ENCODE measurements at regions not wholly inside any gene's neighbourhood (a gene's known extent, or its start where the extent isn't known, plus 50 kb on each side); places are given as distances from the start of the nearest gene placed in this dataset.

DNA sequence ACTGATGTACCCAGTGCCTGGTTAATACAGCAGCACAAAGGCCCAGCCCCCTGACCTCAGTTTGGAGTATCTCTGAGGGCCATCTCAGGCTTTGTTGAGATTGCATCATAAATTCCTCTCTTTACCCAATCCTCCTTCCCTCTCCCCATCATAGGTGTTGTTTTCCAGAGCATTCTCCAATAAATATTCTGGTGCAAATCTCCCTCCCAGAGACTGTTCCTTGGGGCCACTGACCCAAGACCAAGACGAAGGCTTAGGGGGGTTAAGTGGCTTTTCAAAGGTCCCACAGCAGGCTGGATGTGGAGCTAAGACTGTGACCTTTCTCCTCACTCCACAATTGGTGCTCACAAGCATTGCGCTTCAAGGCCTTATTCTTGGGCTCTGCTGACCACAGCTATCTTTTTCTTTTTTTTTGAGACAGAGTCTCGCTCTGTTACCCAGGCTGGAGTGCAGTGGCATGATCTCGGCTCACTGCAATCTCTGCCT lies 72.4 kb upstream of the ZMYND8 start:
- Mint-ChIP-seq H3K27me3 (ENCODE audit: insufficient read depth, low read depth) (peaks cover 2% of the 10 kb centered on the region), H3K4me1 (peaks cover 3% of the 10 kb centered on the region)
- H3K4me1 ChIP-seq, result no peaks in the 10 kb centered on the region

DNA sequence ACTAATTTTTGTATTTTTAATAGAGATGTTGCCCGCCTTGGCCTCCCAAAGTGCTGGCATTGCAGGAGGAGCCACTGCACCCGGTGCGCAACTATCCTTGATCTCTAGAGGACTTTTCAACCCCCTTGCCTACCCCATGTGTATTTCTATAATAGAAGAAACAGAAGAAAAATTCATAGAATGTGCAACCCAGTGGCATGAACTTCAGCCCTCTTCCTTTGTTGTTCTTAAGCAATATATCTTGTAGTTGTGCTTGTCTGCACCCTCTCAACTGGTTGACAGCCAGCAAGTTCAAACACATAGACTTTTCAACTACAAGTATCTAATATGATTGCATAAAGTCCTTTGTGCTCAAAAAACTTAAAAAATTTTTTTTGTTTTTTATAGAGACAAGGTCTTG lies 72.3 kb upstream of the NCOA3 start:
- peaks cover 3% of the 10 kb centered on the region for H3K4me1 Mint-ChIP-seq
- H3K4me3 Mint-ChIP-seq, result no peak overlapping the region
- Histone ChIP-seq H3K9ac (no peak overlapping the region), H3K36me3 (no peaks in the 10 kb centered on the region), H3K4me1 (no peaks in the 10 kb centered on the region), H2AFZ (replicated peaks) (no peak overlapping the region), H3K27ac (no peak overlapping the region), H3K4me3 (no peak overlapping the region), H3F3A (ENCODE audit: low read depth) (no peaks in the 10 kb centered on the region), H3K79me2 (ENCODE audit: low read depth) (no peaks in the 10 kb centered on the region), H4K20me1 (ENCODE audit: low read depth) (no peaks in the 10 kb centered on the region), H3K9me3 (ENCODE audit: low read depth) (peaks cover 8% of the 10 kb centered on the region), H3K27me3 (no peaks in the 10 kb centered on the region), H3K4me2 (no peak overlapping the region)
- peaks cover 2% of the 10 kb centered on the region for H3K27me3 Mint-ChIP-seq (ENCODE audit: insufficient read depth, low read depth)
- H3K9me3 Mint-ChIP-seq, result peaks cover 22% of the 10 kb centered on the region
- DNase-seq (ENCODE audit: low spot score), result no peak
- no peak for TF ChIP-seq CTCF (IDR thresholded peaks at IDR 0.05)
- TF ChIP-seq EZH2phosphoT487 (IDR thresholded peaks at IDR 0.05), result no peak
- no peak for TF ChIP-seq EZH2 (IDR thresholded peaks at IDR 0.05)
- no peak overlapping the region for H3K27ac Mint-ChIP-seq
- peaks cover 2% of the 10 kb centered on the region for H3K36me3 Mint-ChIP-seq

More for the DNA sequence above, 72.4 kb upstream of the ZMYND8 start:
- Histone ChIP-seq H3K4me3 (no peak overlapping the region), H3F3A (ENCODE audit: low read depth) (no peaks in the 10 kb centered on the region), H3K27ac (no peak overlapping the region), H3K27me3 (no peaks in the 10 kb centered on the region), H3K36me3 (no peaks in the 10 kb centered on the region), H3K4me2 (no peak overlapping the region), H4K20me1 (ENCODE audit: low read depth) (no peaks in the 10 kb centered on the region), H3K9me3 (ENCODE audit: low read depth) (peaks cover 8% of the 10 kb centered on the region), H3K9ac (no peak overlapping the region), H3K79me2 (ENCODE audit: low read depth) (no peaks in the 10 kb centered on the region), H2AFZ (replicated peaks) (peak overlapping the region; percentile 34)
- no peak for DNase-seq (ENCODE audit: low spot score)
- no peak overlapping the region for H3K4me3 Mint-ChIP-seq
- H3K27ac Mint-ChIP-seq, result no peak overlapping the region
- TF ChIP-seq CTCF (IDR thresholded peaks at IDR 0.05) (no peak), EZH2phosphoT487 (IDR thresholded peaks at IDR 0.05) (no peak), EZH2 (IDR thresholded peaks at IDR 0.05) (no peak)
- H3K9me3 Mint-ChIP-seq, result peaks cover 22% of the 10 kb centered on the region
- H3K36me3 Mint-ChIP-seq, result peaks cover 2% of the 10 kb centered on the region

GRCh38 chr20:47430862-47431588 lies 70.7 kb upstream of the NCOA3 start:
- Mint-ChIP-seq H3K27me3 (ENCODE audit: insufficient read depth, low read depth) (peaks cover 2% of the 10 kb centered on the region), H3K4me1 (peaks cover 3% of the 10 kb centered on the region), H3K9me3 (peaks cover 22% of the 10 kb centered on the region), H3K27ac (no peak overlapping the region), H3K36me3 (peaks cover 2% of the 10 kb centered on the region), H3K4me3 (no peak overlapping the region)
- Histone ChIP-seq H2AFZ (replicated peaks) (no peak overlapping the region), H3K4me3 (no peak overlapping the region), H3K27me3 (no peaks in the 10 kb centered on the region), H4K20me1 (ENCODE audit: low read depth) (no peaks in the 10 kb centered on the region), H3K4me1 (no peaks in the 10 kb centered on the region), H3K9me3 (ENCODE audit: low read depth) (peaks cover 8% of the 10 kb centered on the region), H3K9ac (no peak overlapping the region), H3K4me2 (no peak overlapping the region), H3K79me2 (ENCODE audit: low read depth) (no peaks in the 10 kb centered on the region), H3F3A (ENCODE audit: low read depth) (no peaks in the 10 kb centered on the region), H3K36me3 (no peaks in the 10 kb centered on the region), H3K27ac (no peak overlapping the region)
- DNase-seq (ENCODE audit: low spot score), result no peak
- TF ChIP-seq CTCF (IDR thresholded peaks at IDR 0.05) (no peak), EZH2phosphoT487 (IDR thresholded peaks at IDR 0.05) (no peak), EZH2 (IDR thresholded peaks at IDR 0.05) (no peak)

Measured in neural progenitor cell (in vitro differentiated cells).